ENCODE measurements at regions not wholly inside any gene's neighbourhood (a gene's known extent, or its start where the extent isn't known, plus 50 kb on each side); places are given as distances from the start of the nearest gene placed in this dataset.

GRCh38 chr5:175207321-175208040 lies 236.5 kb downstream of the DRD1 start:
- no peaks in the 10 kb centered on the region for H3K9me3 ChIP-seq
- H3K4me3 ChIP-seq = no peak overlapping the region
- no peaks in the 10 kb centered on the region for H3K4me1 ChIP-seq
- intact Hi-C loops (cut with DNase I; ENCODE audit: low total_unique reads) = no loop called here
- no peaks in the 10 kb centered on the region for H3K36me3 ChIP-seq
- no peak overlapping the region for H3K27ac ChIP-seq
- peaks cover 0 to 23% (median 0%) of the 10 kb centered on the region in 7 donors for H3K27me3 ChIP-seq (replicated peaks in 1 of 7)
- 51 to 63% (median 61%) methylated on average over 18 of the region's 18 CpGs for WGBS, 5 donors
- TF ChIP-seq CTCF (IDR thresholded peaks at IDR 0.05 in 8 of 11, conservative IDR thresholded peaks at IDR 0.05 in 3 of 11) = no peak
- TF ChIP-seq POLR2A (IDR thresholded peaks at IDR 0.05) = no peak
- DNase-seq = no peak

DNA sequence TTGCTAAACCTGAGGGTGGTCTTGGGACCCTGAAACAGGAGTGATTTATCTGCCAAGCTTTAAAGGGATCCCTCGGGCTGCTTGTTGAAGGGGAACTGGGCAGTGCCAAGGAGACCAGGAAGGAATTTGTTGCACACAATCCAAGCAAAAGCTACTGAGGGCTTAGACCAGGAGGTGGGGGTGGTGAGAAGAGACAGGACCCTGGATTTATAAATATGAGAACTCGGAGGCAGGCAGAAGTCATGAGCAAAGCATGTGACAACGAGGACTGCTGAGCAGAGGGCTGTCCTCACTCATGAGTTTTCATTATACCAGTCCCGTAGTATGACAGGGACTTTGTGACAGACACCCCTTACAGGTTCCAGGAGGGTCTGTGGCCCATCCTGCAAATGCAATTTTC lies 237.3 kb downstream of the DRD1 start:
- H3K27me3 ChIP-seq (replicated peaks in 1 of 7) = peaks cover 0 to 23% (median 0%) of the 10 kb centered on the region in 7 donors
- H3K9me3 ChIP-seq = no peaks in the 10 kb centered on the region
- H3K27ac ChIP-seq = no peak overlapping the region
- no peak for DNase-seq
- TF ChIP-seq CTCF (IDR thresholded peaks at IDR 0.05 in 8 of 11, conservative IDR thresholded peaks at IDR 0.05 in 3 of 11) (no peak), POLR2AphosphoS5 (IDR thresholded peaks at IDR 0.05) (no peak), POLR2A (IDR thresholded peaks at IDR 0.05) (no peak)
- whole genome bisulfite sequencing, 5 donors = 37 to 65% (median 43%) methylated on average over 4 of the region's 4 CpGs
- intact Hi-C loops (cut with DNase I; ENCODE audit: low total_unique reads) = no loop called here
- H3K4me1 ChIP-seq = no peaks in the 10 kb centered on the region
- H3K36me3 ChIP-seq = no peaks in the 10 kb centered on the region
- H3K4me3 ChIP-seq = no peak overlapping the region

DNA sequence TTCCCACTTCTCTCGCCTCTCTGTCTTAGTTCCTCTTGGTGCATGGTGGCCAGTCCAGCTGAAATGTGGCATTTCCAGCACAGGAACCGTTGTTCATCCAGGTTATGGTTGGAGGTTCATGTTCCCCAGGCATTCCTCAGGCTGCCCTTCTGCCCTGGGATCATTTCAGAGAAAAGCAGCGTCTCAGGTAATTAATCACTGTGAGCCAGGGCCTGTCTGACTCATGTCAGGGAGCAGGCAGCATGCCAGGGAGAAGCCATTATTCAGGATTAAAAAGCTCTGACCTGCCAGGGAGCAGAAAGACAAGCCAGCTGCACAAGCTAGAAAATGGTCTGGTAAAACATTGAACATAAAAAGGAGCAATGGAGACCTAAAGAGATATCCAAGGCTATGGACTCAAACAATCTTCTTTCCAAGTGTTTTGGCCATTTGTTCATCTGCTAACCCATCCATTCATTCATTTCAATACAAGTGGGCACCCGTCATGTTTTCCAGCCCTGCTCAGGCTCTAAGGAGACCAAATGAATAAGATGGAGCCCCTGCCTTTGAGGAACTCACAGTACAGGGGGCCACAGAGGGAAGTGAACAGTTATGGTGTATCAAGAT lies 241.4 kb downstream of the DRD1 start:
- Histone ChIP-seq H3K36me3 (no peaks in the 10 kb centered on the region), H3K9me3 (no peaks in the 10 kb centered on the region), H3K4me3 (no peak overlapping the region), H3K4me1 (no peaks in the 10 kb centered on the region), H3K27ac (no peak overlapping the region), H3K27me3 (replicated peaks in 1 of 7) (peaks cover 0 to 15% (median 0%) of the 10 kb centered on the region in 7 donors)
- 29 to 66% (median 50%) methylated on average over 4 of the region's 4 CpGs for WGBS, 5 donors
- TF ChIP-seq CTCF (IDR thresholded peaks at IDR 0.05 in 8 of 11, conservative IDR thresholded peaks at IDR 0.05 in 3 of 11) (no peak), POLR2A (IDR thresholded peaks at IDR 0.05) (no peak), POLR2AphosphoS5 (IDR thresholded peaks at IDR 0.05) (no peak)
- no peak for DNase-seq
- intact Hi-C loops (cut with DNase I; ENCODE audit: low total_unique reads) = no loop called here

- Histone ChIP-seq H3K36me3 (no peaks in the 10 kb centered on the region), H3K4me1 (no peaks in the 10 kb centered on the region), H3K27ac (no peak overlapping the region), H3K4me3 (no peak overlapping the region), H3K9me3 (no peaks in the 10 kb centered on the region), H3K27me3 (replicated peaks in 1 of 7) (peaks cover 0 to 4% (median 0%) of the 10 kb centered on the region in 7 donors)
- intact Hi-C loops (cut with DNase I; ENCODE audit: low total_unique reads) = no loop called here
- no peak for DNase-seq
- WGBS, 5 donors = 68 to 79% (median 72%) methylated on average over 5 of the region's 5 CpGs
- TF ChIP-seq CTCF (IDR thresholded peaks at IDR 0.05 in 8 of 11, conservative IDR thresholded peaks at IDR 0.05 in 3 of 11) = no peak
- no peak for TF ChIP-seq POLR2AphosphoS5 (IDR thresholded peaks at IDR 0.05)
- TF ChIP-seq POLR2A (IDR thresholded peaks at IDR 0.05) = no peak
These were observed 242.6 kb downstream of the DRD1 start for GRCh38 chr5:175201393-175201792.

All from spleen (tissue), 11 donors.